Smooth muscle cell (in vitro differentiated cells): ENCODE measurements at regions not wholly inside any gene's neighbourhood (a gene's known extent, or its start where the extent isn't known, plus 50 kb on each side); places are given as distances from the start of the nearest gene placed in this dataset.

ENCODE experiments used
- DNase-seq: peaks from one replicate; lab custom pipeline; 2025; ENCODE audit not compliant: unreplicated experiment; lab: John Stamatoyannopoulos, UW
- H2AFZ ChIP-seq: fragments of 200-600 bp; sonication (generic); 2 replicates; pipeline ENCODE4 v1.6.0; 2016; ENCODE audit warnings: antibody characterized with exemption, low read depth, mild to moderate bottlenecking
- H3F3A ChIP-seq: fragments of 200-600 bp; sonication (generic); 2 replicates; pipeline ENCODE4 v1.6.0; 2017; ENCODE audit warnings: antibody characterized with exemption, low read depth
- H3K27ac ChIP-seq: fragments of 200-600 bp; sonication (generic); 2 replicates; pipeline ENCODE4 v1.5.1; 2016; ENCODE audit warnings: low read depth, mild to moderate bottlenecking
- H3K27me3 ChIP-seq: fragments of 200-600 bp; sonication (generic); 2 replicates; pipeline ENCODE4 v1.6.1; 2016; ENCODE audit warnings: low read depth, mild to moderate bottlenecking
- H3K36me3 ChIP-seq: fragments of 200-600 bp; sonication (generic); 2 replicates; pipeline ENCODE4 v1.5.1; 2016; ENCODE audit warnings: low read depth
- H3K4me1 ChIP-seq: fragments of 200-600 bp; sonication (generic); 2 replicates; pipeline ENCODE4 v1.5.1; 2016; ENCODE audit warnings: low read depth
- H3K4me2 ChIP-seq: fragments of 200-600 bp; sonication (generic); 2 replicates; pipeline ENCODE4 v1.6.0; 2016; ENCODE audit warnings: mild to moderate bottlenecking
- H3K4me3 ChIP-seq: fragments of 200-600 bp; sonication (generic); 2 replicates; pipeline ENCODE4 v1.5.1; 2016; ENCODE audit warnings: mild to moderate bottlenecking
- H3K79me2 ChIP-seq: fragments of 200-600 bp; sonication (generic); 2 replicates; pipeline ENCODE4 v1.6.0; 2016; ENCODE audit warnings: low read depth, mild to moderate bottlenecking
- H3K9ac ChIP-seq: fragments of 200-600 bp; sonication (generic); 2 replicates; pipeline ENCODE4 v1.6.0; 2016; ENCODE audit warnings: low read depth
- H3K9me3 ChIP-seq: fragments of 200-600 bp; sonication (generic); replicated peaks from 2 replicates; pipeline ENCODE4 v1.5.1; 2016; ENCODE audit warnings: low read depth
- H4K20me1 ChIP-seq: fragments of 200-600 bp; sonication (generic); 2 replicates; pipeline ENCODE4 v1.6.0; 2016; ENCODE audit warnings: low read depth
- CTCF ChIP-seq: fragments of 200-600 bp; sonication (generic); IDR thresholded peaks from 2 replicates; pipeline ENCODE4 v1.5.1; 2017; ENCODE audit warnings: borderline replicate concordance, mild to moderate bottlenecking, antibody characterized with exemption; ENCODE audit not compliant: insufficient read depth, poor library complexity, severe bottlenecking
- WGBS: methylation state at CpG from one replicate; pipeline ENCODE4 v1.1.7; 2016; ENCODE audit warnings: low lambda C conversion rate; 5-methylcytosine and 5-hydroxymethylcytosine counted together

GRCh38 chr15:62421289-62421688, 256.2 kb upstream of the C2CD4B start:
- Histone ChIP-seq H3K4me3 (no peak overlapping the region), H3K36me3 (no peaks in the 10 kb centered on the region), H3K9ac (no peak overlapping the region), H4K20me1 (no peaks in the 10 kb centered on the region), H3K27ac (no peak overlapping the region), H3K4me2 (no peak overlapping the region), H3F3A (peaks cover 11% of the 10 kb centered on the region), H3K9me3 (no peaks in the 10 kb centered on the region), H2AFZ (no peak overlapping the region), H3K79me2 (peaks cover 10% of the 10 kb centered on the region), H3K27me3 (no peaks in the 10 kb centered on the region), H3K4me1 (peaks cover 4% of the 10 kb centered on the region)
- TF ChIP-seq CTCF = no peak
- 98% methylated on average over 3 of the region's 3 CpGs for WGBS
- no peak for DNase-seq

GRCh38 chr15:62426387-62426956, 261.4 kb upstream of the C2CD4B start:
- Histone ChIP-seq H3K9me3 (no peaks in the 10 kb centered on the region), H3F3A (peaks cover 3% of the 10 kb centered on the region), H4K20me1 (no peaks in the 10 kb centered on the region), H3K79me2 (peaks cover 19% of the 10 kb centered on the region), H3K27me3 (no peaks in the 10 kb centered on the region), H3K4me2 (no peak overlapping the region), H3K36me3 (no peaks in the 10 kb centered on the region), H3K27ac (no peak overlapping the region), H3K4me1 (no peaks in the 10 kb centered on the region), H3K4me3 (no peak overlapping the region), H3K9ac (no peak overlapping the region), H2AFZ (no peak overlapping the region)
- DNase-seq = no peak
- no peak for TF ChIP-seq CTCF
- 91% methylated on average over 4 of the region's 4 CpGs for WGBS

- 90% methylated on average over 8 of the region's 8 CpGs for WGBS
- H3K9ac ChIP-seq = no peak overlapping the region
- H3K4me1 ChIP-seq = no peaks in the 10 kb centered on the region
- no peaks in the 10 kb centered on the region for H3K36me3 ChIP-seq
- no peak for DNase-seq
- no peaks in the 10 kb centered on the region for H4K20me1 ChIP-seq
- TF ChIP-seq CTCF = no peak
- H3K4me2 ChIP-seq = no peak overlapping the region
- H2AFZ ChIP-seq = no peak overlapping the region
- peaks cover 22% of the 10 kb centered on the region for H3K79me2 ChIP-seq
- H3K4me3 ChIP-seq = no peak overlapping the region
- H3K27ac ChIP-seq = no peak overlapping the region
- H3K9me3 ChIP-seq = no peaks in the 10 kb centered on the region
- no peaks in the 10 kb centered on the region for H3K27me3 ChIP-seq
- H3F3A ChIP-seq = peaks cover 3% of the 10 kb centered on the region
These were observed 263.2 kb upstream of the C2CD4B start for GRCh38 chr15:62428259-62428658.
